T-helper 2 cell (primary cell): ENCODE measurements at regions not wholly inside any gene's neighbourhood (a gene's known extent, or its start where the extent isn't known, plus 50 kb on each side); places are given as distances from the start of the nearest gene placed in this dataset.
A peak's percentile ranks its signal among the peaks of the same experiment; 100 is the strongest.

ENCODE experiments used
- DNase-seq, 5 experiments: peaks; one replicate each; pipeline versions ENCODE4 v3.0.0 to v3.0.0-alpha.2; 2012 to 2022

DNA sequence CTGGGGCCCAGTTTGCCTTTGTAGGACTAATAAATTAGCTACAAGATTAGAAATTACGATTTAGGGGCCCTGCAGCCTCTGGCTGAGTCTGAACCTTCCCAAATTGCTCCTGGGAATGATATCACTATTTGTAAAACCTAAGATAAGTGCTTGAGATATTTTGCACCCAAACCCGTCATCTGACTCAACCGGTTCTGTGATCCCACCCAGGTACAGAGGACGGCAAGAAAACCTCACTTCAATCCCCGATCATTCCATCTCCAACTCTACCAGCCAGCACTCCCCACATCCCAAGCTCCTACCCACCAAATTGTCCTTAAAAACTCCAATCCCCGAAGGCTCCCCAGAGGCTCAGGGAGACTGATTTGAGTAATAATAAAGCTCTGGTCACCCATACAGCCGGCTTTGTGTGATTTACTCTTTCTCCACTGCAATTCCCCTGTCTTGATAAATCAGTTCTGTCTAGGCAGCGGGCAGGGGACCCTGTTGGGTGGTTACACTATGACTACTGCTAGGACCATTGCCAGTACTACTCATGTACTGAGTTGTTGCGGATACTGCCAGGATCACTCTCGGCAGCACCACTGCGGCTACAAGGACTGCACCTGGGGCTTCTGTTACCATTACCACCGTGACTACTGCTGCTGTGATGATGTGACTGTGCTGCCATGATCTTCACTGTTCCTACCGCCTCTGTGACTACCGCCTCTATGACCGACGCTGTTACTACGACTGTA, 73.1 kb downstream of the IRF8 start:
- DNase-seq = no peak

DNA sequence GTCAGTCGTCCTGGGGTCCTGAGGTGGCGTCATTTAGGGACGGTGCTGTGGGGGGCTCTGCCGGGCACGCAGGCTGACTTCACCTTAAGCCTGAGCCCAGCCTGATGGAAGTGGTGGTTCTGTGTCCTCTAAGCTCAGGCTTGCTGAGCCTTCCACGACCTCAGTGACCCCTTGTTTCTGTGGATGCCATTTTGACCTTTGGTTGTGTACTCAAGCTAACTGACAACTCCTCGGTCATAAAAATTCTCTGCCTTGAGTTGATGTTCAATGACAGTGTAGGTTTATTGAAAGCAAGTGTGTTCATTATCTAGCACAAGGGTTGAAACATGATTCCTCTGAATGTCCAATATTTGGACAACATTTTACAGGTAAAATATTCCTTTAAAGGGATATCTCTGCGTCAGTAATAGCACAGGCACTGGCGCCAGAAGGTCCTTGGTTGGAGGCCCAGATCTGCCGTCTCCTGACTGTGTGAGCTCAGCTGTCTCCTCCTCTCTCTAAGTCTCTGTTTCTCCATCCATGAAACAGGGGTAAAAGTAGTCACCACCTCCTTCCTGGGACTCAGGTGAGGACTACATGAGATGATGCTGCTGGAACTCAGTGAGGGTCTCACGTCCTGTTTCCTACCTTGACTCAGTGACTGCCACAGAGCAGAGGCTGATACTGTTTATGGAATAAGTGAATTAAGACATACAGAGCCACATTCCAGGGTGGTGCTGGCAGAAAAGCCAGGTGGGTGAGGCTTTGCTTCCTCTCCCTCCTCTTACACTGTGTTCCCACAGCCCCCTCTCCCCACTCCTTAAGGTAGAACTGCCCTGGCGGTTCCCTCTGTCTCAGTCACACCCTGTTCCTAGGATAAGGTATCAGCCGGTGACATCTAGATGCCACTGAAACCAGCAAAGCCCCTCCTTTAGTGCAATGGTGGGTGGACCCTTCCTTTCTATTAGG, 75.7 kb downstream of the IRF8 start:
- no peak for DNase-seq

DNA sequence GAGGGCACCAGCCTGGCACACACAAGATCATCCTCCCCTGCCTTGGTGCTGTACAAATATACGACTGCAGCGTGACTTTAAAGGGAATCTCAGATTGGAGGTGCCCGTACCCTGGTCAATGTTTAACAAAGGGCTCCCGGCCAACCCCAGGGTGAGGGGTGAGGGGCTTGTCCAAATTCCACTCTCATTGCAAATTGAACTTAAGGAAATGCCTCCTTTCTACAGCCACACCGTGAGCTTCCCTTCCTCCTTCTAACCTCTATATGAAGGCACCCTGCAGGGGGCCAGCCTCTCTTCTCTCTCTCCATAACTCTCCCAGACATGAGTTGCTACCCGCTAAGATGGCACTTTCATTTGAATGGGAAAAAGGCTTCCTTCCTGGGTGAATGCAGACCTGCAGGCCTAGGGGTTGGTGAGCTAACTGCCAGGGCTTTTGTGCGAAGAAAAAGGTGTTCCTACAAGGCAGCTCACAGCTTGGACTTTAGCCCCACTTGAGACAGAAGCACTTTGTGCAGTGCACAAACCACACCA, 76.6 kb downstream of the IRF8 start:
- no peak for DNase-seq

DNA sequence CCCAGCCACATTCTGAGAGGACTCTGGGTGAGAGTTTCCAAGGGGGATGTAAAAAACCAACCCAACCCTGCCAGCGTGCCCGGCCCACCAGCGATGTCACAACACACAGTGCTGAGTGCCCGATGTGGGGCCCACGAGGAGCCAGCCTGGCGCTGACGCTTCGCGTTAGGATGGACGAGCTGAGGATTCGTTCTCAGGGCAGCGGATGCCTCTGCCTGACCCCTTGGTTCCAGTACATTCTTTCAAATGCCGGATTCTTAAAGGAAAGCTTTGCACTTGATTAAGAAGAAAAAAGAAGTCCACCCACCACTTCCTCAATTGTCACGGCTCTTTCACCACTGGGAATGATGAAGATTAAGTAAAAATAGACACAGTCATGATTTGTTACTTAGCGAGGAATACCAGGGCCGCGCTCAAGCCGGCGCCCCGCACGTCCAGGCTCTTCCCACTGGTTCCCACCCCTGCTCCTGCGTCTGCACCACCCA, 79.4 kb downstream of the IRF8 start:
- no peak for DNase-seq

DNA sequence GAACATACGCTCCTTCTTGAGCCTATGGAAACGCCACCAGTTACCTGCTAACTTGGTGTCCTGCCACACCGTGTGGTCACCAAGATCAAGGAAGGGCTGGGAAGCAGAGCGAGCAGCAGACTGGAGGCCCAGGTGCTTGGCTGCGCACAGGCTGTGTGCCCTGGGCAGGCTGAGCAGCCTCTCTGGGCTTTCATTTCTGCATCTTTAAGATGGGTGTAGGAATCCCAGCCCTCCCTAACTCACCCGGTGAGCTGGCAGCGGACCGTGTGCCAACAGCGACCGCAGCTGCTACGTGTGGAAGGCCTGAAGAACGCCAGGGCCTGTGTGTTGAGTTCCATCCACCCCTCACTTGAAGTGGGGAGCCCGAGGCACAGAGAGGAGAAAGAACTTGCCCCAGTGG, 80.0 kb downstream of the IRF8 start:
- DNase-seq = no peak

DNA sequence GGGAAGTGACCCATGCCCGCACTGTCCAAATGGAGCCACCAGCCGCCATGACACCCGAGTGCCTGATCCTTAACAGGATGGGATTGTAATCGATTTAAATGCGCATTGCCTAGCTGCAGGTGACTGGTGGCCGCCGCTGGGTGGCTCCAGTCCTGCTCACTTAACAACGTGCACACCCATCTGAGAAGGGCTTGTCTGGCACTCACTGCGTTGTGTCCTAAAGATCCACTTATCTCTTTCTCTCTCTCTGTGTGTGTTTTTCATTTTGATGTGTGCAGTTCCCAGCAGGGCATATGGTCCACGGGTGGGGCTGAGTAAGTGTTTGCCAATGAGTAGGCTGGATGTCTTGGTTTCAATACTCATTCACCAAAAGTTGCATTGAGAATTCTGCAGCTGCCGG, 80.6 kb downstream of the IRF8 start:
- DNase-seq = no peak

DNA sequence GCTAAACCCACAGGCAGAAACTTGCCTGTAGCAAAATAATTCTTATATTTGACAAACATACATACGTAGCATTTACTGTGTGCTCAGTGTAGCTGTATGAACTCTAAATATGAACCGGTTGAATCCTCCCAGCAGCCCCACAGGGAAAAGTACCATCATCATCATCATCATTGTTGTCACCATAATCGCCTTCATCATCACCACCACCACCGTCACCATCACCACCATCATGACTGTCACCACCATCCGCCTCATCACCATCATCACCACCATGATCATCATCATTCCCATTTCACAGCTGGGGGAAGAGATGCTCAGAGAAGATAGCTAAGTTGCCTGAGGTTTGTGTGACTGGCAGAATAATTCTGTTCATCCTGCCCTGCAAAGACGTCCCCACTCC, 81.7 kb downstream of the IRF8 start:
- DNase-seq = no peak

DNA sequence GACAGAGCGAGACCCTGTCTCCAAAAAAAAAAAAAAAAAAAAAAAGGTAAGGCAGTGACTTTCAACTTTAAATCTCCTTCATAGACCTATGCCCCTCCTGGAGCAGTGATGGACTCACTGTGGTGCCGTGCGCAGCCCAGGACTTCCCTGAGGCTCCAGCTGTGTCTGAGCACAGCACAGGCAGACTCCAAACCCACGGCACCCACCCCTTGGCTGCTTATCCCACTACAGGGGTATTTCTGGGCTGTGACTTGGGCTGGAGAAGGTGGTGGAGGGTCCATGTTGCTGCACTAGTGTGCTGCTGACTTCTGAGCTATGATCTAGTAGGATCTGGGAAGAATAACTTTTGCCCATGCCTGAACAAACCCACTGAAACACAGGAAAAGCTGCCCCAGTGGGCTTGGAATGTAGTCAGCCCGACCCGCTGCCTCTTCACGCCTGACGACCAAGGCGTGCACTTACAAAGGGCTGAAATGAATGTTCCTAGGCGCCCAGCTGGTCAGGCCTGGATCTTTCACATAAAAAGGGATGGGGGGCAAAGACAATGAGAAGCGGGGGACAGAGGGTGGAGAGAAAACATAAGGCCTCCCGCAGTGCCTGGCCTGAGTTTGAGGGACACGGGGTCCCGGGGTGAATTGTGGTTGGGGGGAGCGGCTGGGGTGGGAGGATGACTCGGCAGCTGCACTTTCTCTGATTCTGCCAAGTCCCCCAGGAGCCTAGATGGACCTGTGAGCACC, 83.0 kb downstream of the IRF8 start:
- no peak for DNase-seq

DNA sequence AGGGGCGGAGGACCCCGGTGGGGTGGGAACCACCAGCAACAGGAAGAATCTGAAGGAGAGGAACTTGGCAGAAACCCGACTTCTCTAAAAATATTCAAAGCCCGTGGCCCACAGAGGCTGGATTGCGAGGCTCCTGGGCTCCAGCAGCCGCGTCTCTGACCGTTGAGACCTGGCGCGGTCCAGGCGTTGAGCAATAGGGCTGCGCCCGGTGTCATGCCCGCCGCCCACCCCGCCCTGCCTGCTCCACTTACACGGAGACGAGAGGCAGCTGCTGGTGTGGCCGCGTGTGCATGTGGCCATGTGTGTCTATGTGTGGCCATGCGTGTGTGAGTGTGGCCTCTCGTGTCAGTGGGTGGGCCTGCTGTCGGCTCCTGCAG, 83.6 kb downstream of the IRF8 start:
- DNase-seq = no peak

DNA sequence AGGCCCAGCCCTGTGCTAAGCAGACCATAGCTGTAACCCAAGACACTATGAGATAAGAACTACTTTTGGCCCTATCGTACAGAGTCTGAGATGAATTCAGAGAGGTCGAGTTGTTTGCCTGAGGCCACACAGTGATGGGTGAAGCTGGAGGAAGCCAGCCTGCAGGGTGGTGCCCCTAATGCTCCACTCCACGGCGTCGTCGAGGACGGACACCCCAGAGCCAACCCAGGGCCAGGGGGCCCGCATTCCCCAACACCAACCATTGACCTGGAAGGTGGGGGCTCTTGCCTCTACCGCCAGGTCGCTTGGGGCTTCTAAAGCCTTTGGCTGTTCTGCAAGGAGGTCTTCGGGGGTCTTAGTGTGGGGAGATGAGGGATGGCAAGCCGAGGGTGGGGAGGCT, 84.1 kb downstream of the IRF8 start:
- no peak for DNase-seq

DNA sequence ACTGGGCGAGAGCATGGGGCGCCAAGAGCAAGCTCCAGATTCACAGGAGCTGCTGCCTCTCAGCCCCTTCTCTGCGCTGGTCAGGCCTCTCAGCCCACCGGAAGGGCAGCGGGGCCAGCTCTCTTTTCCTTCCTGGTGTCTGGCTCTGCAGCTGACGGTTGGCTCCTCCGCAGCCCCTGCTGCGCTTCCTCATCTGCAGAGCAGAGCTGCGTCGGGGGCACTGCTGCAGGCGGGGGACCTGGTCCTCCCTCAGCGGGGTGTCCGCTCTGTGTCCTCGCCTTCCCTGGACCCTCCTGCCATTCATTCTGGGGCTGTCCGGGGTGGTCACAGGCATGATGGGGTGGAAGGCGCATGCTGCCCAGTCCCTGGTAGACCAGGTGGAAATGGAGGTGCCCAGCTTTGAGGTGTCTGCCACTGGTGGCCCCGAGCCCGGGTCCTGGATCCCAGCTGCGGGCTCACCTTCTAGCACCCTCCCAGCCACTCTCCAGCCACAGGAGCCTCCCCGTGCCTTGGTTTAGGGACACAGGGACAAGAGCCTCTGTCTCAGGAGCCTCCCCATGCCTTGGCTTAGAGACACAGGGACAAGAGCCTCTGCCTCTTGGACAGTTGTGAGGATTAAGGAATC, 84.8 kb downstream of the IRF8 start:
- DNase-seq = no peak

DNA sequence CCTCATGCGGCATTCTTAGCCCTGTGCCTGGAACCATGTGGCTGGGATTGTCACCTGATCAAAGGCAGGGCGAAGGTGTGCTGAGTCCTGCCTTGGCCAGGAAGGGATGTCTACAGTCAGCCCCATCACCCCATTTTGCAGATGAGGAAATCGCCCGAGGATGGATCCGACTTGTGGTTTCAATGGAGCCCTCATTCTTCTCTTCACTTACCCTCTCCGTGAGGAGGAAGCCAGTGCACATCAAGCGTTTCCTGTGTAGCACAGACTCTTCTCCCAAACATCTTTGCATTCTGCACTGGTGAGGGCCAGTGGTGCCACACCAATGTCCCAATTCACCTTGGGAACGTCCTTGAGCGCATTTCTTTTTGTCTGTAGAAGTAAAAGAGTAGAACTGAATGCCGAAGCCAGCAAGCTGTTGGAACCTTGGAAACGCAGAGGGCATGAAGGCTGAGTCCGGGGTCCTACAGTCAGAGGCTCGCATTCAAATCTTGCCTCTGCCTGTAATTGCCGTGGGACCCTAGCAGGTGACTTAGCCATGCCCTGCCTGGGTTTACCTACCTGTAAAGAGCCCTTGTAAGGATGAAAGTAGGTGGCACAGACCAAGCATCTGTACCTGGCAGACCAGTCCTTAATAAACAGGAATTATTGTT, 85.4 kb downstream of the IRF8 start:
- no peak for DNase-seq

DNA sequence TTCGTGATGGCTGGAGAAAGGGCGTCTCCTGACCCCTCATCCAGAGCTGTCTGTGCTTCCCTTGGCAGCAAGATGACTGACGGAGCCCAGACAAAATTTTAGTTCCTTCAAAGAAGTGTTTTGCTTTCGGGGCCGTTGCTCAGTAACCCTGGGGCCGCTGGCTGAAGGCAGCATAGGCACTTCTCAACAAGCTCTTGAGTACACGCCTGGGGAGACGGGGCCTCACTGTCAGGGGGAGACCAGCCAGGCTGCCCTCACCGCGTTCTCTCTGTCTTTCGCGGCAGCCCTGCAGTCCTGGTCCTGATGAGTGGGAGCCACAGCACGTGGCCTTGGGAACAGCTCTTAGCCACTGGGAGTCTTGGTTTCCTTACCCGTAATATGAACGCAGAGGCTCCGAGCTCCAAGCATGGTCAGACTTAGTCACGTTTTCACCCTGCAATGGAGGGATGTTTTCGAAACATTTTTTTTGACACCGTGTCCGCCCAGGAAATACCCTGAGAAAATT, 86.0 kb downstream of the IRF8 start:
- DNase-seq = no peak

DNA sequence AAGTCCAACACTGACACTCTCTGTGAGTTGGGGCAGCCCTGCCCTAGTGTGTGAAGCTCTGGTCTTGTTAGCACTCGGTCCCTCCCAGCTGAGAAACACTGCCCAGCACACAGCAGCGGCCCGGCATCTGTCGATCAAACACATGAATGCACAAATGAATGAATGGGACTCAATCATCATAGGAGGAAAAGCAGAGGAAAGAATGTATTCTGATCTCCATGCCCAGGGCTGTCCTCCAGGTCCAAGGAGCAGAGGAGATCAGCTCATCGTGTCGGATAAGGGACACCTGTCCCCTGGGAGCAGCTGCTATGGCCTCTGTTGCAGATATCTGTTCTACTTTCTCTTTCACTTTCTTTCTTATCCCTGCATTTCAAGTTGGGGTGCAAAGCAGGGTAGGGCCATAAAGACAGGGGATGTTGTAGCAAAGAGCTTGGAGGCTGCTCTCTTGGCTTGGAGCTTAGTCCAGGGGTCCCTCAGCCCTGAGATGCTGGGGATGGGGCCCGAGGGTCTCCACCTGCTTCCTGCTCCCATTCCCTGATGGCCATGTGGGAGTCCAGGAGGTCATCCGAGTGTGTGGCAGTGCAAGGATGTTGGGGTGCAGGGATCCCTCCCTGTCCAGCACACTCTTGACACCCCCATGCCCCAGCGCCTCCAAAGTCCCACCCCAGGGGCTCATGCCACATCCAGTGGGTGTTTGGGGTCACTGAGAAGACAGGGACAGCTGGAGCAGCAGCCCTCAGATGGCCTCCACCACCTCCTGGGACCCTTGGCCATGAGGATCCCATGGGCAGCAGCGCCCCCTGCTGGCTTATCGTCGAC, 88.2 kb downstream of the IRF8 start:
- peak in 2 of 5 experiments; percentile 6 to 16 for DNase-seq

DNA sequence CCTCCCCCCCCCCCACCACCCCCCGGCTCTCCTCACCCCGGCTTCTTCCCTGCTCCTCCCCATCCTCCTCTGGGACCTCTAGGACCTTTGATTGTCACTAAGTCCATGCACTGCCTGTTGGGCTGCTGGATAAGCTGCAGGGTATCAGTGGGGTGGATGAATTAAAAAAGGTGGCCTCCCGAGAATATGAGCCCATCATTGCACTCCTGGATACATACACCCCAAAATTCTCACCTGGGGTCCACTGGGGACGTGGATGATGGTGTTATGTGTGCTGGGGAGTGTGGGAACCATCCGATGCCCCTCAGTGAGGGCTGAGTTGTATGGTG, 88.8 kb downstream of the IRF8 start:
- no peak for DNase-seq

DNA sequence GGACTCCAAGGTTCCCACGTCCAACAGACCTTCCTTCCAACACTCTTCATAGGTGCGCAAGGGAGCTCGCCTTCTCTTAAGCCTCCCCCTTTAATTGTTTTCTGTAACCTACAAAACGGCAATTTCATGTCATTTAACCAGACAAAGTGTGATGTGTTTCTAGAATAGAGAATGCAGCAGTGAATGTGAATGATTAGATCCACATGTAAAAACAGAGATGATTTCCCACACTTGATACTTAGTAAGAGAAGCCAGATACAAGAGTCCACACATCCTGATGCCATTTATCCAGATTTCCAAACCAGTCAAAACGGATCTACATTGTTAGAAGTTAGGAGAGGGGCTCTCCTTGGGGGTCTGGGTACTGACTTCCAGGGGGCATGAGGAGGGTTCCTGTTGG, 89.3 kb downstream of the IRF8 start:
- no peak for DNase-seq

DNA sequence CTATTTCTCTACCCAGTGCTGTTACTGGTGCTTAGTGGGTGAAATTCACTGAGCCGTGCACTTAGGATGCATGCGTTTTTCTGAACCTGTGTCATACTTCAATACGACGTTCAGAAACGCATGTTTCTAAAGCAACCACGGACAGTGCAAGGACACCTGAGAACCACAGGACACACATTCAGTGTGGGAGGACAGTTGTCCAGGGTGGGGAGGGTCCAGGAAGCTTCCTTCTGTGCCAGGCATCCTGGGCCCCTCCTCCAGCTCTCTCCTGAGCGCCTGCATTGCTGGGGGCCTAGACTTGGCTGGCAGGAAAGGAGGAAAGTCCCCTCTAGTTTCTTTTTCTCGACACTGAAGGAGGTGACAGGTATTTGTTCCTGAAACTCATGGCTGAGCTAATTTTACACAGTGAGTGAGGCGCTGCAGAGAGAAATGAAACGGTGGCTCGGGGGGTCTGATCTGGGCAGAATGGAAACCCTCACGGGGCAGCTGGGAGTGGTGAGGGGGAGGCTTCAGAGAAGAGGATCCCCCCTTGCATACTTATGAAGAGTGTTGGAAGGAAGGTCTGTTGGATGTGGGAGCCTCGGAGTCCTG, 89.9 kb downstream of the IRF8 start:
- no peak for DNase-seq

DNA sequence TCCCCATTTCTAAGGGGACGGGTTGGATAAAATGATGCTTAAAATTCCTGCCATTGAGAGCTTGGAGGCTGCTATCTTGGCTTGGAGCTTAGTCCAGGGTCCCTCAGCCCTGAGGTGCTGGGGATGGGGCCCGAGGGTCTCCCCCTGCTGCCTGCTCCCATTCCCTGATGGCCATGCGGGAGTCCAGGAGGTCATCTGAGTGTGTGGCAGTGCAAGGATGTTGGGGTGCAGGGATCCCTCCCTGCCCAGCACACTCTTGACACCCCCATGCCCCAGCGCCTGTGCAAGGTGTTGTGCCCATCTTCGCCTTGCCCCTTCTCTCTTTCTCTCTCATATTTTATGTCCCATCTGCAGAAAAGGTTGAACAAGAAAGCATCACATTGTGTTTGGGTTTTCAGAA, 90.4 kb downstream of the IRF8 start:
- DNase-seq = no peak

DNA sequence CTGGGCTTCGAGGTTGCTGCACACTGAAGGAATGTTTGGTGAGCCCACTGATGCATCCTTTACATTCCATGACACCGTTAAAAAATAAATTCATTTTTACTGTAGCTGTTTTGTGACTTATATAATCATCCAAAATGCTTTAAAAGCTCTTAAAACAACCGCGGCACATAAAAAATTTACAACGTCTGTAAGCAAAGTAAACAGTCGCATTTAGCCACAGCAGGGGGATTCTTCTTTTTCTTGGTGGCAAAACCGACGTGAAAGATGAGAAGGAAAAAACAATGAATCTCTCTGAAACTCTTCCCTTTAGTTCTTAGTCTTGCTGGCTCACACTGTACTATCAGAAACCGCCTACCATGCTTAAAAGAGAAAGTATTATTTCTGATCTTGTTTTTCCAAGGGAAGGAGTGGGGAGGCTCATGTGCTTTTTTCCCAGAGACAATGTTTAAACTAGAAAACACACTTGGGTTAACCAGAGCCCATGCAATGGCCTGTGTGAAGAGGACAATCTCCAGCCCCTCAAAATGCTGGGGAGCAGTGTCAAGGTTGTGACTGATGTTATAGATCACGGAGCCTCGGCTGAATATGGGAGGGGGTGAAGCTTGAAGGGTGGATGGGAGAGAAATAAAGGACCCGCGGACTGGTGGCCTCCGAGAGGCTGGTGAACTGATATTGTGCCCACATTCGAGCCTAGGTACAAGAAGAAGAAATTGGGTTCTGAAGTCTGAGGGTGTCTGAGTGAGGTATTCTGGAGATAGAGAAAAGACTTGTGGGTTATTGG, 91.1 kb downstream of the IRF8 start:
- DNase-seq = no peak

DNA sequence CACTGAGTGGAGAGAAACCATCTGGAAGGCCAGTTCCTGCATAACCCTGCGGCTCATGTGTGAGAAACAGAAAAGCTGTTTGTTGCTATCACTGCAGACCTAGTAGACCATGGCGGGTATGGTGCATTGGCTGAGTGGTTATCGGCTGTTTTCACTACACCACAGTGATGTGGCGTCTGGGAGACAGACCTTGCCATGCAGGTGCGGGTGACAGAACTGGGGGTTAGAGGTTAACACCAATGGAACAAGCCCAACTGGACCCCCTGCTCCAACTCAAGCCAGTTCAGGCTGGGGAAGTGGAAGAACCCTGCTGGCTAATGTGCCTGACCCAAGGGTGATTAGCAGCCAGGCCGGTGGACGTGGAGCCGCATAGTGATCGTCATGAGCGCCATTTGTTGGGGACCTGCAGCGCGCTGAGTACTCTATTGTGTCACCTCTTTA, 91.9 kb downstream of the IRF8 start:
- DNase-seq = no peak
